Nephron progenitor cell (in vitro differentiated cells): ENCODE measurements at regions not wholly inside any gene's neighbourhood (a gene's known extent, or its start where the extent isn't known, plus 50 kb on each side); places are given as distances from the start of the nearest gene placed in this dataset.

Experiments used
- DNase-seq: peaks from one replicate; pipeline ENCODE4 v3.0.0; 2021
- H3K27ac Mint-ChIP-seq: 2 replicates; pipeline ENCODE4 v1.8.0; 2021; ENCODE audit warnings: mild to moderate bottlenecking, moderate library complexity, mixed read lengths
- H3K27me3 Mint-ChIP-seq: 2 replicates; pipeline ENCODE4 v1.8.0; 2021; ENCODE audit warnings: mild to moderate bottlenecking, low read depth, mixed read lengths; ENCODE audit not compliant: poor library complexity
- H3K36me3 Mint-ChIP-seq: 2 replicates; pipeline ENCODE4 v1.8.0; 2021; ENCODE audit warnings: low read depth, mixed read lengths
- H3K4me1 Mint-ChIP-seq: 2 replicates; pipeline ENCODE4 v1.8.0; 2021; ENCODE audit warnings: mixed read lengths
- H3K4me3 Mint-ChIP-seq: 2 replicates; pipeline ENCODE4 v1.8.0; 2021; ENCODE audit warnings: mild to moderate bottlenecking, moderate library complexity, mixed read lengths
- H3K9me3 Mint-ChIP-seq: 2 replicates; pipeline ENCODE4 v1.8.0; 2021; ENCODE audit warnings: mild to moderate bottlenecking, moderate library complexity, mixed read lengths
- TF ChIP-seq, protein P1 (sequence below): fragments of 200-600 bp; sonication (generic); IDR thresholded peaks from 2 replicates; pipeline ENCODE4 v1.5.0; 2021; ENCODE audit warnings: antibody characterized with exemption

DNA sequence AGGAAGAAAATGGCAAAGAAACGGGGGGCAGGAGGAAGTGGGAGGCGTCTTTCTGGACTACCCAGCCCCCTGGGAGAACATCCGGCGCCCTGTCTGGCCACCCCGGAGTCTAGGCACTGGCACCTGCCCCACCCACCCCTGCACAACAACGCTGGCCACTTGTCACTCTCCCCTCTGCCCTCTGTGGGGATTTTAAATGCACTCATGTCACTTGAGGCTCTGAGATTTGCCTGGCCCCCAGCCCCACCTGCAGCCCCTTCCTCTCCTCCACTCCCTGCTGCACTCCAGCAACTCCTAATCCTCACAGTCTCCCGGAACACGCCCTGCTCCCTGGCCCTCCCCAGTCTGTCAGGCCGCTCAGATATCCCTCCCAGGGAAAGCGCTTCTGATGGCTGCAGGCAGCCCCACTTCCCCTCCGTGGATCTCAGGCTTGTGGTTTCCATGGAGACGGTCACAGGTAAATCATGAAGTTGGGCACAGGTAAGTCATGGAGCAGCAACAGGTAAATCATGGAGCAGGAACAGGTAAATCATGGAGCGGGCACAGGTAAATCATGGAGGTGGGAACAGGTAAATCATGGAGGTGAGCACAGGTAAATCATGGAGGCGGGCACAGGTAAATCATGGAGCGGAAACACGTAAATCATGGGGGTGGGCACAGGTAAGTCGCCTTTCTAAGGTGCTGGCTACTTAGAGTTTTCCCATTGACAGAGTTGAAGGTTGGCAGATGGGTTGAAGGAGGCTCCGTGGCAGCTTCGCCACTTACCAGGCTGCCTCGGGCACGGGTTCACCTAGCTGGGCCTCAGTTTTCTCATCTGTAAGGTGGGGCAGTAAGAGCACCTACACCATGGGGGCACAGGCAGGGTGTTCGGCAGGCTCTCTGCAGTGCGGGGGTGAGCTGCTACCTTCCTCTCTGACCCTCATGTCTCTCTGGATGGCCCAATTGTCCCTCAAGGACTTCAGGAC, 79.0 kb upstream of the SHISAL1 start:
- Mint-ChIP-seq H3K9me3 (no peaks in the 10 kb centered on the region), H3K27me3 (peaks cover 34% of the 10 kb centered on the region), H3K4me1 (peaks cover 79% of the 10 kb centered on the region), H3K4me3 (peak overlapping the region; percentile 56), H3K27ac (no peak overlapping the region), H3K36me3 (no peaks in the 10 kb centered on the region)
- TF ChIP-seq, protein P1, sequence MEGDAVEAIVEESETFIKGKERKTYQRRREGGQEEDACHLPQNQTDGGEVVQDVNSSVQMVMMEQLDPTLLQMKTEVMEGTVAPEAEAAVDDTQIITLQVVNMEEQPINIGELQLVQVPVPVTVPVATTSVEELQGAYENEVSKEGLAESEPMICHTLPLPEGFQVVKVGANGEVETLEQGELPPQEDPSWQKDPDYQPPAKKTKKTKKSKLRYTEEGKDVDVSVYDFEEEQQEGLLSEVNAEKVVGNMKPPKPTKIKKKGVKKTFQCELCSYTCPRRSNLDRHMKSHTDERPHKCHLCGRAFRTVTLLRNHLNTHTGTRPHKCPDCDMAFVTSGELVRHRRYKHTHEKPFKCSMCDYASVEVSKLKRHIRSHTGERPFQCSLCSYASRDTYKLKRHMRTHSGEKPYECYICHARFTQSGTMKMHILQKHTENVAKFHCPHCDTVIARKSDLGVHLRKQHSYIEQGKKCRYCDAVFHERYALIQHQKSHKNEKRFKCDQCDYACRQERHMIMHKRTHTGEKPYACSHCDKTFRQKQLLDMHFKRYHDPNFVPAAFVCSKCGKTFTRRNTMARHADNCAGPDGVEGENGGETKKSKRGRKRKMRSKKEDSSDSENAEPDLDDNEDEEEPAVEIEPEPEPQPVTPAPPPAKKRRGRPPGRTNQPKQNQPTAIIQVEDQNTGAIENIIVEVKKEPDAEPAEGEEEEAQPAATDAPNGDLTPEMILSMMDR: no peak
- no peak for DNase-seq

DNA sequence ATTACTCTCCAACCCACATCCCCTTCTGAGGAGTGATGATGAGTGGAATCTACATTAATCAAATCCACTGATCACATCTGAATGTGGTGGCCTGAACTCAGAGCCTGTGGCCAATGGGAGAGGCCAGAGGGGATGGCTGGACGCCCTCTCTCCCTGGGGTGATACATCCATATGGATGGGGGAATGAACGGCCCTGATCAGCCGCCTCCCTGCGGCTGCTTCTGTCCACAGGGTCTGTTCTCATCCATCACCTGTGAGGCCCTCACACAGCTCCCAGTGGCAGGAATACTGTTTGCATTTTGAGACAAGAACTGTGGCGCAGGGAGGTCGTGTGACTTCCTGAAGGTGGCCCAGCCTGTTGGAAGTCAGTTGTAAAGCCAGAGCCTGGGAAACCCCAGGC, 78.3 kb upstream of the SHISAL1 start:
- Mint-ChIP-seq H3K27ac (no peak overlapping the region), H3K27me3 (peaks cover 41% of the 10 kb centered on the region), H3K36me3 (no peaks in the 10 kb centered on the region), H3K9me3 (no peaks in the 10 kb centered on the region), H3K4me1 (peaks cover 80% of the 10 kb centered on the region), H3K4me3 (no peak overlapping the region)
- TF ChIP-seq, protein P1: no peak
- no peak for DNase-seq

DNA sequence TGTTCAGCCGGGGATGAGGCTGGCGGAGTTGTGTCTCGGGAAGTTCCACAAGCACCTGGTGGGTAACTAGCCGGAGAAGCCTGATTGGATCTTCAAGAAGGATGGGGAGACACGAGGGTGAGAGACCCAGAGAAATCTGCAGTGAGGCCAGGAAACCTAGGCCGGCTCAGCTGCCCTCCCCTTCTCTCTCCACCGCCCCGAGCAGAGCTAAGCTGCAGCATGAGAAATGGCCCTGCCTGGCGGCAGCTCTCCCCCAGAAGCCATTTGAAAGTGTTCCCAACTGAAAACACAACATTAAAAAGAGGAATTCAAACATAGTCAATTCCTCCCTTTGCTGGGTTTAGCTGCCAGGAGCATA, 77.8 kb upstream of the SHISAL1 start:
- Mint-ChIP-seq H3K4me3 (peak overlapping the region; percentile 44), H3K27ac (peak overlapping the region; percentile 93), H3K4me1 (peaks cover 78% of the 10 kb centered on the region), H3K36me3 (no peaks in the 10 kb centered on the region), H3K27me3 (peaks cover 38% of the 10 kb centered on the region), H3K9me3 (no peaks in the 10 kb centered on the region)
- TF ChIP-seq, protein P1: no peak
- no peak for DNase-seq

DNA sequence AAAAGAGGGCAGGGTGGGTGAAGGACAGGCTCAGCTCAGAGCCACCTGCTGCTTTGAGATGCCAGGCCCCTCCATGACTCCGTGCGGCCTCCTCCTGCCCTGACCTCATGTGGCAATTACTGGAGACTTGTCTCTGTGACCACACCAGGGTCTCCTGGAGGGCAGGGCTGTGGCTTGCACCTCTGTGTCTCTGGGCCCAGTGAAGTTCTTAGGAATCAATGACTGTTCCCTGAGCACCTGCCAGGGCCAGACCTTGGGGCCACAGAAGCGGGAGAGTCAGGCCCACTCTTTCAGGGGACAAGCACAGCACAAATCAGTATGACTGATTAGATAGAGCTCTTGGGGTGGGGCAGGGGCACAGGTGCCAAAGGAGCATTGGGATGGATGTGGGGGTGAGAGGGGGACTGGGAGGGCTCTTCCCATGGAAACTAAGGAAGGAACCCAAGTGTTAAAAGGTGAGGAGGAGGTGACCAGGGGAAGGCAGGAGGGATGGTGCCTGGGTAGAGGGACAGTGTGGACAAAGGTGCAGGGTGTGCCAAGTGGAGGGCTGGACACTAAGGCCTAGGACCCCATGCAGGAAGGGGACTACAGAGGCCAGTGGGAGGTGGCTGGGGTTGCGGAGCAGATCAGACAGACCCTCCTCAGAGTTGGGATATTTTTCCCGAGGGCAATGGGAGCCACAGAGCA, 77.3 kb upstream of the SHISAL1 start:
- Mint-ChIP-seq H3K4me1 (peaks cover 78% of the 10 kb centered on the region), H3K36me3 (no peaks in the 10 kb centered on the region), H3K27ac (peak overlapping the region; percentile 93), H3K9me3 (no peaks in the 10 kb centered on the region), H3K27me3 (peaks cover 38% of the 10 kb centered on the region), H3K4me3 (peak overlapping the region; percentile 44)
- TF ChIP-seq, protein P1: no peak
- no peak for DNase-seq

DNA sequence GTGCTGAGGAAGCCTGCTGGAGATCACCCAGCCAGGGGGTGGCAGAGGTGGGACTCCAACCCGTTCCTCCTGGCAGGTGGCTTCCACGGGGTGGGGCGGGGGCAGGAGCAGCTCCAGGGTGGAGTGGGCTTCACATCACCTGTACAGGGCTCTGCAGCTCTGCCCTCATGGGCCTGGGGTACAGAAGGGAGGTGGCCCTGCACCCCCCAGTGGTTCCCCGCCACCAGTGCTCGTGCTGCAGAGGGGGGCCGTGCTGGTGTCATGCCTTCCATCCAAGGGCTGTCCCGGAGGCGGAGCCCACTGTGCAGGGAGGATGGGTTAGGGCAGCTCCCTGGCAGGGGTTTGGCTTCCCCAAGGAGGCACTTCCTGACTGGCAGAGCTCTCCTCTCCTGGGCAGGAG, 76.4 kb upstream of the SHISAL1 start:
- H3K27ac Mint-ChIP-seq: no peak overlapping the region

More for the DNA sequence above, 76.4 kb upstream of the SHISAL1 start:
- H3K9me3 Mint-ChIP-seq: no peaks in the 10 kb centered on the region
- DNase-seq: no peak
- peaks cover 77% of the 10 kb centered on the region for H3K4me1 Mint-ChIP-seq
- no peaks in the 10 kb centered on the region for H3K36me3 Mint-ChIP-seq
- TF ChIP-seq, protein P1: no peak
- no peak overlapping the region for H3K4me3 Mint-ChIP-seq
- peaks cover 37% of the 10 kb centered on the region for H3K27me3 Mint-ChIP-seq
